ENCODE measurements at regions not wholly inside any gene's neighbourhood (a gene's known extent, or its start where the extent isn't known, plus 50 kb on each side); places are given as distances from the start of the nearest gene placed in this dataset.

DNA sequence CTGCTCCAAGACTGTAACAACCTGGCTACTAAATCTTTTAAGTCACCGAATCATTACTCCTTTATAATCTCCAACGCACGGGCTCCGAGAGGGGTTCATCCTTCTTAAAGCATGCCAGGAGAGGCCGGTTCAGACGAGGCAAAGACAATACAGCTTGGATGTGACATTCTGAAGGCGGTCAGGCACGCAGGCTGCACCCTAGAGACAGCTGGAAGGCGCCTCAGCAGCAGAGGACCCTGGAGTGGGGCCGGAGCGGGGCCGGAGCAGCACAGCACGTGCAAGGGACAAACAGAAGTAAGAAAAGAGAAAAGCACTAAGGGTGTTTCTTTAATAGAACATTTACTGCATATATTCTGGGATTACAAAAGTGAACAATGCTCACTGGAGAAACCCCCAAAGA, 97.8 kb upstream of the PPP2R2D start:
- no peak for DNase-seq (ENCODE audit: low spot score)

DNA sequence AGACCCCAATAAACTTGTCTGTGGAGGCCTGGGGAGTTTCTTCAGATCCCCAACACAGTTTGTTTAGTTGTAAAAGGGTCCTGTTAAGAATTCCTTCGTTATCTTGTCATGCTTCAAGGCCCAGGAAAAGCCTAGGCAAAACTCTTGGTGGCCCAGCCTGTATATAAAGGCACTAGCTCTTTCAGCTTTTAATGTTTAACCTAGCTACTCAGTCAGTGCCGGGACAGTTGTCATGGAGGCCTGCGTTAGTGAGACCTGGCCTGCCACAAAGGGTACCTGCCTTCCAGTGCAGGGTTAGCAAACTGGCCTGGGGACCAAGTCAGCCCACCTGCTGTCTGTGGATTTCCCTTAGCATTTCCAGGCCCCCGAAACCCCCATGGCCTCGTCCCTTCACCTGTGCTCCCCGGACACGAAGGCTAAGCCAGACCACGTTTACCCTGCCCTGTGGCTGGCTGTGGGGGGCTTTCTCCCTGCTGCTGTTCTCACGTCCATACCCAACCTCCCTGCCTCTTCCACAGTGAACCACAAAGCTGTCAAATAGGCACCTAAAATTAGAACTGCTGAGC, 96.9 kb upstream of the PPP2R2D start:
- no peak for DNase-seq (ENCODE audit: low spot score)

DNA sequence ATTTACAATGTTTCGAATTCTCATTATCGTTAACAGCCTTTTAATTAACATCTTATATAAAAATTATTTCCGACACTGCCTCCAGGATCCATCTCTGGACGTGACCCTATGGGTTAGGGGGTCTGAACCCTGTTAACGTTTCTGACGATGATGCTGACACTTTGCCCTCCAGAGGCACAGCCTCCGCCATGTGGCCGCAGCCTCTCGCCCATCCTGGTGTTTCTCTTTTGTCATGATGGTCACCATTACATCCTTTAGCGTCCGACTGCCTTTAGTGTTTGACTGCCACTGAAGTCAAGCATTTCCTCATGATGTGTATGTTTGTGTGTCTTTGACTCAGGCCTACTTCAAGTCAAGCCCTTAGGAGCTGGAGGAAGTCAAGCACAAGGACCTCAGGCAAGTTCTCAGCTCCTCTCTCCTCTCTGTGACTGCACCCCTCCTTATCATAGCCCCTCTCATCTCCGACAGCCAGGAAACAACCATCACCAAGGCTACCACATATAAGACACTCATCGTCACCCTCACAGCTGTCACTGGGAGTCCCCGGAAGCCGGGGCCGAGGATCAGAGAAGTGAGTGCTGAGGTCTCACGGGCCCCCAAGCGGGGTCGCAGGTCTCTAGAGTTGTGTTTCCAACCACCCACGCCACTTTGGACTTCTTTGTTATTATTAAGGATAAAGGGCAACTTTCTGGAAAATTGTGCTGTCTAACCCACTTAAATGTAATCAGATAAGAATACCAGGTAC, 96.1 kb upstream of the PPP2R2D start:
- no peak for DNase-seq (ENCODE audit: low spot score)

DNA sequence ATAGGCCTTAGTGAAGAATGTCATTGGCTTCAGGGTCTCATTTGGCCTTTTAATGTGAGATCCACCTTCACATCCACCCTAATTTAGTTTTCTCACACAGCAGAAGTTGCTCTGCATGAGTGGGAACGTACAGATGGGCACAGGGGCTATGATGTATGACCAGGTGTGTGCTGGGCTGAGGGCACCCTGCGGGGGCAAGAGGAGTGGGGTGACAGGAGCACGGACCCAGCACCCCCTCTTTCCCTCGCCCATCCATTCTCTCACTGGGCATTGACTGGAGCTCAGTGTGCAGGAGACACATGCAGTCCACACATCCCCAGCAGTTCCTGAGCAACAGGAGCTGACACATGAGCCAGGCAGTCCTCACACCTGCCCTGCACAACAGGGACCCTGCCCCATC, 95.1 kb upstream of the PPP2R2D start:
- DNase-seq (ENCODE audit: low spot score), result no peak

DNA sequence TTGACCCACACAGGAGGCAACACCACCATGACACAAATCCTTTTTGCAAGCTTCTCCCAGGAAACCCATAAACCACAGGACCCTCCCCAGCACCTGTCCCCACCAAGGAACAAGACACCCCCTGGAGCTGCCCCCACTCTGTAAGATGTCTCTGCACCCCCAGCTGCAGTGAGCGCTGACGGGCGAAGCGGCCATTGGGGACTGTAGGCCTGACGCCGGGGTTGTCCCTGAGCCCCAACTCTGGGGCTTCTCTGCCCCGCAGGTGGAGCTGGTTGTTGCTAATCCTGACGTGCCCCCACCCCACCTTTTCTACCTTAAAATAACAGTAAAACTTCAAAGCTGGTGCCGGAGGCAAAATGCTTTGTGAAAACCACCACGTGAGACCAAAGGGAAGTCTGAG, 94.7 kb upstream of the PPP2R2D start:
- DNase-seq (ENCODE audit: low spot score), result no peak

DNA sequence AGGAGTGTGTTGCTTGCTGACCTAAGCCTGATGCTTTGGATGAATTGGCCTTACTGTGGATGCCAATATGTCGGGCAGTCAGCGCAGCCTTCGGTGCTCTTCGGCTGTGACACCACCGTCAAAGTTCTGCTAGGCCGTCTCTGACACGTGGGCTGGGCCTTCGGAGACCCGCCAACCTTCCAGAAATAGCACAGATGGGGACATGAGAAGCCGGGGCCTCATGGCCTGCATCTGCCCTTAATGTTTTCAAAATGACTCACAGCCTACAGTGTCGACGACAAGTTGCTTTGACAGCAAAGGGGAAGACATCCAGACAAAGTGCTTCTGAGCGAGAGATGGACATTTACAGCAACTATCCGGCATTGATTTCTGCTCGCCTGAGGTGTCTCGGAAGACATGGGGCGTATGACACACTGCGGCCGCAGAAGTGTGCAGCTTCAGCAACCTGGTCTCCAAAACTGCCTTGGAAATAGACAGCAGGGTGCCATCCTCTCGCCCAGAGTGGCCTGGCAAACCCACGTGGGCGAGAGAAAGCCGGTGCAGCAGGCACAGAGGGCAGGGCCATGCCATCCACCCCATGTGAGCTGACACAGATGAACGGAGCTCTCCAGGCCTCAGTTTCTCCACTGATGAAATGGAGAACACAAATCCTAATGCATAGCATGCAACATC, 94.0 kb upstream of the PPP2R2D start:
- no peak for DNase-seq (ENCODE audit: low spot score)

DNA sequence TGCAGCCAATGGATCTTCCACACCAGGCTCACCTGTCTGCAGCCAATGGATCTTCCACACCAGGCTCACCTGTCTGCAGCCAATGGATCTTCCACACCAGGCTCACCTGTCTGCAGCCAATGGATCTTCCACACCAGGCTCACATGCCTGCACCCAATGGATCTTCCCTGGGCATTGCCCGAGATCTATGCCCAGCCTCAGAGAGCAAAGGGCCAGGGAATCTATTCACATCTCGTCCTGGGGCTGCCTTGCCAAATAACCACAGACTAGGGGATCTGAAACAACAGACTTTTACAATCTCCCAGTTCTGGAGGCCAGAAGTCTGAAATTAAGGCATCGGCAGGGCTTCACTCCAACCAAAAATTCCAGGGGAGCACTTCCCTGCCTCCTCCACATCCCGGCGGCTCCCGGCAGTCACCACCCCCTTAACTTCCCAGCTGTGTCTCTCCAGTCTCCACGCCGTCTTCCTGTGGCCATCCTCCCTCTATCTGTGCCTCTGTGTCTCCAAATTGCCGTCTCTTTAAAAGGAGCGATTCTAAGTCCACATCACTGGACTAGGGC, 92.4 kb upstream of the PPP2R2D start:
- no peak for DNase-seq (ENCODE audit: low spot score)

DNA sequence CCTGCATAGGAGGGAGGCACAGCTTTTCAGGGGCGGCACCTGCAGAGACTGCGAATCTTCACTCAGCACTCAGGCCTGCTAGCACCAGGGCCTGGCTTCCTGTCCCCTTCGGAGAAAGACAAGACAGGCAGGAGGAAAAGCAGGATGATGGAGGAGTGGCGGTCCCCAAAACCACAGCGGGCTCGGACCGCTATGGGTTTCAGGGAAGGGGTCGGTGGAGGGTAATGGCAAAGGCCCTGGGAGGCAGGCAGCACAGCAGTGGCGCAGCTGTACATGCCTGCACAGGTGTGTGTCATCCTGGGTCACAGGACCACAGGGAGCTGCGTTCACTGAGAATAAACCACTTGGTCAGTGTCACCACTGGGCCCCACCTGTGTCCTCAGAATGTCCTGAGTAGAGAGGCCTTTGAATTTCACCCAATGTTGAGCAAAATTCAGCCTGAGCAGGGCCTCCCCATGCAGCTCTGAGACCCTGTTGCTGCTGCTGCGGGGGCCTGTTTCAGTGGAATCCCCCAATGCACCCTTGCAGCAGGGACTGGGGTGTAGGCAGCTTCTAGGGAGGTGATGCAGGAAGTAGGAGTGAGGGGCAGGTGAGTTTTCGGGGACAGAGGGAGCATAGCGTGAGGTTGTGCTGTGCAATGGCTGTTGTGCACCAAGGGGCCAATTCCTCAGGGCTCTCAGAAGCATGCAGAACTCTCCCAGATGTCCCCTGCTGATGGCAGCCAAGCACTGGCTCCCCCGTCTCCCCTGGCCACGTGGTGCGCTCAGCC, 90.6 kb upstream of the PPP2R2D start:
- DNase-seq (ENCODE audit: low spot score), result no peak

DNA sequence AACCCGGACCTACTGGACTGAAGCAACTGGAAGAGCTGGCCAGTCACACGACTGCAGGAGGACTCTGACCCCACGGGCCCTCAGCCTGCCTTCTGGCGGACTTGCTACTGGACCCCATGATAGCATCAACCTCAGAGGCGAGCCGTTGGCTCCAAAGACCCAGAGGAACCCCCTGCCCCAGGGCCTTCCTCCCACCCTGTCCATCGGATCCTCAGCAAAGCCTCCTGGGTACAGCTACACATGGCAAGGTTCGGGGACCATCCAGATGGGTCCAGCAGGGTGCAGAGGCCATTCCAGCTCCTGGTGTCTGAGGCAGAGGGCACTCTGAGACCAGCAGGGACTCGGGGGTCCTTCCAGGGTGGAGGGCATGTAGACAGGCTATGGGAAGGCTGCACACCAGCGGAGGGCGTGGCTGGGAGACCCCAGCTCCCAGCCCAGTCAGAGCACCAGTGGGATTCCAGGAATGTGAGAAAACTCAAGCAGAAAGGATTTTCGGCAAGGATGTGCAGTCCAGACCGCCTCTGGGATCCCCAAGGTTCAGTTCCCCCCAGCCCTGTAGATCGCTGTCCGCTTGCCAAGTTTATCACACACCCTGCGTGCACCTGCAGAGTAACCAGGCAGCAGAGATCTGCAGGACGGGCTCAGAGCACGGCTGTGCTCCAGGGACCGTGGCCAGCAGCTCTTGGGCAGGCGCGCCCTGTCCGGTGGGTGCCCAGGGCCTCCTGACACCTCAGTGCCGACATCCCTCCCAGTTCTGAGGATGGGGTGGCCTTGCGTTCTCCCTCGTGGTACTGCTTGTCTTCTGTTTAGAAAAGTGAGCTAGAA, 89.8 kb upstream of the PPP2R2D start:
- no peak for DNase-seq (ENCODE audit: low spot score)

DNA sequence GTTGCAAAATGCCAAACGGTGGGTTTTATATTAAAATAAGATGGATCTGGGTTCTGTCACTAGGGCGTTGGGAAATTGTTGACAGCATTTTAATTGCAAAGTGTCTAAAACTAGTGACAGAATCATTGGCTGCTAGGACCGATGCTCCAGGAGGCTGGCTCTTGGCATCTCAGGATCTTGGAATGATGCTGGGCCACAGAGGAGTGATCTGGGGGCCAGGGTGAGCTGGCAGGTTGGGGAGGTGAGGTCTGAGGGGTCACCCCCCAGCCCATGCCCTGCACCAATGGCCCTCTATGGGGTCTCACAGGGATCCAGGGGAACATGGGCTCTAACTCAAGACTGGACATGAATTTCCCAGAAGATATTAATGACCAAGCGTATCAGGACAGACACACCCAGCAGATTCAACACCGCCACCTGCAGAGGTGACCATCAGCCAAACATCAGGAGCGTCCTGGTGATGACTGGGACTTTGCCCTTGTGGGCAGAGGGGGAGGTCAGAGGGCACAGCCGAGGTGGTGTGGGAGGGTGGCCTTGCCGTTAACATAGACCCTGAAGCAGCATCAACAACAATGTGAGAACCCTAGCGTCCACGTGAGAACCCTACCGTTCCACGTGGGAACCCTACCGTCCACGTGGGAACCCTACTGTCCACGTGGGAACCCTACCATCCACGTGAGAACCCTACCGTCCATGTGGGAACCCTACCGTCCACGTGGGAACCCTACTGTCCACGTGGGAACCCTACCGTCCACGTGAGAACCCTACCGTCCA, 89.0 kb upstream of the PPP2R2D start:
- DNase-seq (ENCODE audit: low spot score), result no peak

DNA sequence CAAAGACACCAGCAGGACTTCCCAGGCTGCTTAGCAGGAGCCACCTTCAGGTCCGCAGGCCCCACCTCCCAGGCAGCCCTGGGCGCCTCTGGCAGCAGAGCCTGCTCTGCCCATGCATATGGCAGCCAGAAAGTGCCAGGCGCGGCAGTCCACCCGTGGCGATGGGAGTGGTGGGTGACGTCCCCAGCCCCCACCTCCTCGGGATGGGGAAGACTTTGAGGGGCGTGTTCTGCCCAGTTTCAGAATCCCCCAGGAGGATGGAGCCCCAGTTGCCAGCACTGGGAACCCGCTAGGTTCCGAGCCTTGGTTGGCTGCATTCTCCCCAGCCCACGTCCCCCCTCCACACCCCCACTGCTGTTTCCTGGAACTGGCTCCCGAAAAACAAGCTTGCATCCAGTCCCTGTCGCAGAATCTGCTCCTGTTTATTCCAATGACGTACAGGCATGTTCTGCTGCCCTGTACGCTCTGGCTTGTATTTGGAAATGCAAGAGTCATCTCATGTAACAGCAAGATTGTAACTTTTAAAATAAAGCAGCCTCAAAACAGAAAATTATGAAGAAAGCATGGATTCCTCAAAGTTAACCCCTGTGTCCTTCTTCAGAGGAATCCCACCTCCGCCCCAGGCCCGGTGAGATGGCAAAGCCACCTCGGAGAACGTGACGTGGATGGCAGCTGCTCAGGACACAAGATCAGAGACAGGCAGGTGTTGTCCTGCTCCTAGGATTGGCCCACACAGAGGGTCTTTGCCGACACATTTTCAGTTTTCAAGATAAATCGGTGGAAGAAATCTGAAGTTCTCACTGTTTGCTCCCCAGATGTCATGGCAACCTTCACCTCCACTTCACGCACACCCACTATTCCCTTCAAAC, 87.8 kb upstream of the PPP2R2D start:
- no peak for DNase-seq (ENCODE audit: low spot score)

DNA sequence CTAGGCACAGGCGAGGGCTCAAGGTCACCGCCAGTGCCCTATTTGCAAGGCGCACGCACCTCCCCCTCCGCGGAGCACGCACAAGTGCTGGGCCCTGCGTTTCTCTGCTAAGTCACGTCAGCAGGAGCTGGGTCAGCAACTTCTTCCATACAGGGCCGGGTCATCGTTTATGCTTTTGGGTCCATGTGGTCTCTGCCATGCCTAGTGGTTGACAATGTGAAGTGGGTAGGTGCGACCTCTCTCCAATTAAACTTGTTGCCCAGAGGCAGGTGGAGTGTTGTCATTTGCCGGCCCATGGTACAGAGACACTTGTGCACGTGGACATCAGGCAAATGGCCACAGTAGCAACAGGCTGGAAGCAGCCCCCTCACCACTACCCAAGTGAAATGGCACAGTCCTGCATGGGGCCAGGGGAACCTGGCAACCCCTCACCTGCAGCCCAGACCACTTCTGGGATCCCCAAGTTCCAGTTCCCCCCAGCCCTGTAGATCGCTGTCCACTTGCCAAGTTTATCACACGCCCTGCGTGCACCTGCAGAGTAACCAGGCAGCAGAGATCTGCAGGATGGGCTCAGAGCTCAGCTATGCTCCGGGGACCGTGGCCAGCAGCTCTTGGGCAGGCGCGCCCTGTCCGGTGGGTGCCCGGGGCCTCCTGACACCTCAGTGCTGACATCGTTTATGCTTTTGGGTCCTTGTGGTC, 86.1 kb upstream of the PPP2R2D start:
- no peak for DNase-seq (ENCODE audit: low spot score)

DNA sequence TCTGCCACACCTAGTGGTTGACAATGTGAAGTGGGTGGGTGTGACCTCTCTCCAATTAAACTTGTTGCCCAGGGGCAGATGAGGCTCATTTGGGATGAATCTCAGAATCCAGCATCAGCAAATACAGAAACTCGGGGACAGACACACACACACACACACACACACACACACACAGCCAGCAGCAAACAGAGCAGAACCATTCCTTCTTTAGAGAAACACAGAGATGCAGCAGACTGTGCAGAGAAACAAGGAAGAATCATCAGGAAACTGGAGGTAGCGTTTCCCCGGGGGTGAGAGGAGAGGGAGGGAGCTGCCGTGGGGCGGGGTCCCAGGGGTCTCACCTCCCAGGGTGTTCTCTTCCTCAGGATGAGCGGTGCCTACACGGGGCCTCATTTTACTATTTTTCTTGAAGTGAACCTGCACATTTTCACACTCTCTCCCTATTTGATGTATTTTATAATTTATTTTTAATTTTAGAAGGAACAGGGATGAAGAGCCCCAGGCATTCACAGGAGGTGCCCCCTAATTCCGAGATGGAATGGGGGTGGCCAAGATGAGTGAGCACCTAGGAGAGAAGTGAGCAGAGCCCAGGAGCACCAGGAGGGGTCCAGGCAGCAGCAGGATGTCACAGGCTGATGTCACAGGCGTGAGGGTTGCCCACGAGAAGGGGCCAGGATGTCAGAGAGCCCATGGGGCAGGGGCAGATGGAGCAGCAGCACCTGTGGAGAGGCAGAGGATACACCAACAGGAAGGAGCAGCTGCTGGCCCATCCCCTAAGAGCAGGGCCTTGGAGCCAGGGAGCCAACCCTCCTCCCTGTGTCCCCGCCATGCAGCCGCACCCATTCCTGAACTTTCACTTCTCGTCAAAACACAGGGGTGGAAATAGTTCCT, 85.3 kb upstream of the PPP2R2D start:
- no peak for DNase-seq (ENCODE audit: low spot score)

DNA sequence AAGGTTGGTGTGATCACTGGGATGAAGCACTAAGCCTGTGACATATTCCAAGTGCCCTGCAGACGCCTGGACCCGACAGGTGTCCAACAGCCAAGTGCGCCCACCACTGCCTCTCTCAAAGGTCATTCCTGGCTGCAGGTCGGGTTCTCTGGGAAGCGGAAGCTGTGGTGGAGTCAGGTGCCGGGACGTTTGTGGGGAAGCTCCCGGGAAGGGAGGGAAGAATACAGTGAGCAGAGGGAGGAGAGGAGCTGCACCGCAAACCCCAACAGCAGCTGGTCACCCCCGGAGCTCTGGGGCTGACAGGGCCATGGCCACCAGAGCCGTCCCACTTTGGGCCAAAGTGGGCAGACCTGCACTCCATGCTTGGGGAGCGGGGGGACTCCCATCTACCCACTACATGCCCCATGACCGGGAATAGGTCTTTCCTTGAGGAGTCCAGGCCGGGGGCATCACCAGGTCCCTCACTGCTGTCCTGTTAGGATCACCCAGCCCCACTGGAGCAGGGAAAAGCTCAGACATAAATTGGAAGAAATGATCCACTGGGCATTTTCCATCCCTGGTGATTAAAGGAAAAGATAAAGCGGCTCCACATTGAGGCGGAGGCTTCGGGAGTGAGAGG, 84.5 kb upstream of the PPP2R2D start:
- no peak for DNase-seq (ENCODE audit: low spot score)

DNA sequence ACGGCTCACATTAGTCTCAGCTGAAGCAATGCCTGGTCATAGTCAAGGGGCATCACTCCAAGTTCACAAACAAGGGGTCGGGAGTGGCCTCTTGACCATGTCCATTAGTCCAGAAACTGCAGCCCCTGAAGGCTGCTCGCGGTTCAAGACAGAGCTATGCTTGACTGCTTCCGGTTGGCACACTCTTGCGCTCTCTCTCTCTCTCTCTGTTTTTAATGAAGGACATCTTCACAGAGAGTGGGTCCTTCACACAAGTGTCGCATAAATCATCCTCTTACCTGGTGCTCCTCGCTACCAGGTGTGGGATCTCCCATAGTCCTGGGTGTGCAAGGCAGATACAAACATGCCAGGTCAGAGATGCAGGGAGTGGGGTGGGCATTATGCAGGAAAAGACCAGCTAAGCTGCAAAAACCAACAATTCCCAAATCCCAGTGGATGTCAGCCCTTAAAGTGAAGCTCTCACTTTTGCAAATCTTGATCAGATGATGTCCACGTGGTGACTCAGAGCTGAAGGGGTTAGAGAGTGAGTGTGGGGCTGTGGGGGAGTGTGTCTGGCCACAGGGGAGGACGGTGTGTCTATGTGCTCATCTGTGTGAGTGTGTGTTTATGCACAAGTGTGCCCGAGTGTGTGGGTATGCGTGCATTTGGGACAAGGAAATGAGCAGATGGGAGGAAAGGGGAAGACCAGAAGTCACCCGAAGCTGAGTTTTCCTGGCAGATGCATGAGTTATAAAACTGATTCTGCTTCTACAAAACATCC, 83.7 kb upstream of the PPP2R2D start:
- no peak for DNase-seq (ENCODE audit: low spot score)

DNA sequence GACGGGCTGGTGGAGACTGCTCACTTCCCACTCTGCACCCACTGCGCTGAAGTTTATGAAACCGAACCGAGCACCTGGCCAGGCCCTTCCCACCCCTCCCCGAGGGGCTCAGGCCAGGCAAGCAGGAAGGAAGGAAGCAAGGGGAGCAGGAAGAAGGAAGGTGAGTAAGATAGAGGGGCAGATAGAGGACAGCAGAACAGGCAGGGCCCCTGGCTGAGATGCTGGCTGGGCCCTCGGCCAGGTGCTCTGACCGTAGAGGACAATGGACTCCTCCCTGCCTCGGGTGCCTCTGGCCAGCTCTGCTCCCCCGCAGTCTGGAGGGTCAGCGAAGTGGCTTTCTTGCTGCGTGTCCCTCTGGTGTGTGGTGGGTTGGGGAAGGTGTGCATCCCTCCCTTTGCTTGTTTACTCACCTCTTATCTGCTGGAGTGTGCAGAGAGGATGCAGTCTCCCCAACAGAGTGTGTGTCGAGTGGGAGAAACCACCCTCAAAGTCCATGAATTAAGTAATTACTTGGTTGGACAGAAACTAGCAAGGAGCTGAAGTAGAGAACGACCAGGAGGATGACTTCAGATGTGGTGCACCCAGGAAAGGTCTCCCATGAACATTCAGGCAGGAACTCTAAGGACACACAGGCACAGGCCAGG, 82.8 kb upstream of the PPP2R2D start:
- DNase-seq (ENCODE audit: low spot score), result no peak

Measured in NAMALWA (cell line).